H1 (cell line): ENCODE measurements at regions not wholly inside any gene's neighbourhood (a gene's known extent, or its start where the extent isn't known, plus 50 kb on each side); places are given as distances from the start of the nearest gene placed in this dataset.

ENCODE experiments used
- CTCF ChIA-PET: fragments of 300-600 bp; sonication (Branson Sonifier 250); formaldehyde crosslinking; loops from one replicate; lab custom pipeline; 2021; ENCODE audit not compliant: partially characterized antibody; lab: Charles Lee
- POLR2A ChIA-PET: fragments of 300-600 bp; sonication (Branson Sonifier 250); formaldehyde crosslinking; loops from one replicate; lab custom pipeline; 2021; ENCODE audit warnings: inconsistent platforms; ENCODE audit not compliant: partially characterized antibody; lab: Charles Lee
- DNase-seq, 2 experiments: peaks; one replicate each; pipeline versions ENCODE4 v3.0.0 to v3.0.0-alpha.2; 2010 to 2022; ENCODE audit warnings: low spot score in 2 of 2, low read depth in 1 of 2, mixed read lengths in 1 of 2
- FAIRE-seq: peaks from 2 replicates; lab custom pipeline; 2011; peaks lifted over from hg19 to GRCh38; lab: Jason Lieb, UNC
- H2AFZ ChIP-seq: 2 replicates; pipeline ENCODE4 v1.8.1; 2012; ENCODE audit warnings: low read length, inconsistent platforms
- H2AK5ac ChIP-seq: 2 replicates; pipeline ENCODE4 v1.6.1; 2013; ENCODE audit warnings: low read depth, low read length
- H2BK120ac ChIP-seq: replicated peaks from 2 replicates; pipeline ENCODE3; 2013; ENCODE audit warnings: low read depth, low read length, inconsistent platforms
- H2BK12ac ChIP-seq: 2 replicates; pipeline ENCODE4 v1.6.1; 2013; ENCODE audit warnings: low read depth, low read length
- H2BK15ac ChIP-seq: 2 replicates; pipeline ENCODE4 v1.6.1; 2013; ENCODE audit warnings: low read length
- H2BK20ac ChIP-seq: 2 replicates; pipeline ENCODE4 v1.6.1; 2013; ENCODE audit warnings: low read length
- H2BK5ac ChIP-seq: 2 replicates; pipeline ENCODE4 v1.6.1; 2013; ENCODE audit warnings: low read depth, low read length
- H3K14ac ChIP-seq: 2 replicates; pipeline ENCODE4 v1.6.1; 2013; ENCODE audit warnings: inconsistent platforms; ENCODE audit not compliant: insufficient read length
- H3K18ac ChIP-seq: 2 replicates; pipeline ENCODE4 v1.6.1; 2013; ENCODE audit warnings: low read length; ENCODE audit errors: extremely low read depth
- H3K23ac ChIP-seq: 2 replicates; pipeline ENCODE4 v1.6.1; 2013; ENCODE audit warnings: inconsistent platforms; ENCODE audit not compliant: insufficient read length
- H3K23me2 ChIP-seq: 2 replicates; pipeline ENCODE4 v1.6.1; 2013; ENCODE audit warnings: low read depth, low read length
- H3K27ac ChIP-seq: 2 replicates; pipeline ENCODE4 v1.6.1; 2011; ENCODE audit warnings: low read depth, low read length, inconsistent platforms
- H3K27me3 ChIP-seq, 4 experiments: replicated peaks in 1 of 4; 1 replicate in 1 of 4; 2 replicates in 3 of 4; pipeline versions ENCODE4 v1.6.1 to v1.8.1; 2011 to 2013; ENCODE audit warnings: low read length in 3 of 4, mild to moderate bottlenecking in 3 of 4, inconsistent platforms in 2 of 4, mixed read lengths in 2 of 4, moderate library complexity in 1 of 4; ENCODE audit not compliant: control insufficient read depth in 3 of 4, insufficient read depth in 3 of 4; ENCODE audit errors: extremely low read depth in 1 of 4
- H3K36me3 ChIP-seq, 4 experiments: 2 replicates each; pipeline versions ENCODE4 v1.6.1 to v1.8.1; 2011 to 2013; ENCODE audit warnings: mild to moderate bottlenecking in 4 of 4, low read length in 3 of 4, moderate library complexity in 2 of 4, control low read depth in 1 of 4, inconsistent platforms in 1 of 4; ENCODE audit not compliant: insufficient read depth in 4 of 4, control insufficient read depth in 2 of 4
- H3K4ac ChIP-seq: replicated peaks from 2 replicates; pipeline ENCODE3; 2013; ENCODE audit warnings: low read length, low read depth, mixed read lengths, inconsistent platforms; ENCODE audit not compliant: insufficient read length
- H3K4me1 ChIP-seq, 4 experiments: replicated peaks in 1 of 4; 1 replicate in 1 of 4; 2 replicates in 3 of 4; pipeline versions ENCODE4 v1.6.1 to v1.8.1; 2011 to 2013; ENCODE audit warnings: low read length in 3 of 4, inconsistent platforms in 2 of 4, mixed read lengths in 1 of 4; ENCODE audit not compliant: insufficient read depth in 4 of 4, control insufficient read depth in 3 of 4
- H3K4me2 ChIP-seq, 2 experiments: 2 replicates each; pipeline versions ENCODE4 v1.6.1 to v1.8.1; 2011 to 2013; ENCODE audit warnings: low read depth in 2 of 2, low read length in 2 of 2, control low read depth in 1 of 2, inconsistent platforms in 1 of 2, mild to moderate bottlenecking in 1 of 2; ENCODE audit not compliant: insufficient read depth in 1 of 2
- H3K4me3 ChIP-seq, 4 experiments: fragments of 200-600, 300-600 bp in 1 of 4; sonication (generic), shearing (Covaris generic), sonication (Bioruptor Twin) in 1 of 4; 2 replicates each; pipeline versions ENCODE4 v1.5.1 to v1.8.1; 2011 to 2016; ENCODE audit warnings: low read length in 4 of 4, low read depth in 3 of 4, control low read depth in 2 of 4, inconsistent platforms in 2 of 4, mild to moderate bottlenecking in 2 of 4, mixed read lengths in 1 of 4, moderate library complexity in 1 of 4; ENCODE audit not compliant: insufficient read depth in 2 of 4; ENCODE audit errors: extremely low read depth in 1 of 4
- H3K56ac ChIP-seq: replicated peaks from 2 replicates; pipeline ENCODE3; 2013; ENCODE audit warnings: low read depth, mild to moderate bottlenecking, mixed read lengths, low read length, inconsistent platforms; ENCODE audit not compliant: insufficient read length
- H3K79me1 ChIP-seq: 2 replicates; pipeline ENCODE4 v1.6.1; 2013; ENCODE audit warnings: low read depth, low read length, control low read depth
- H3K79me2 ChIP-seq, 2 experiments: 2 replicates each; pipeline versions ENCODE4 v1.6.1 to v1.8.1; 2012 to 2013; ENCODE audit warnings: low read length in 2 of 2, mild to moderate bottlenecking in 2 of 2, inconsistent platforms in 1 of 2; ENCODE audit not compliant: insufficient read depth in 2 of 2, control insufficient read depth in 1 of 2
- H3K9ac ChIP-seq, 4 experiments: replicated peaks in 1 of 4; 1 replicate in 1 of 4; 2 replicates in 3 of 4; pipeline versions ENCODE4 v1.6.1 to v1.8.1; 2011 to 2013; ENCODE audit warnings: low read depth in 3 of 4, low read length in 3 of 4, control low read depth in 2 of 4, mild to moderate bottlenecking in 2 of 4, moderate library complexity in 2 of 4, inconsistent platforms in 1 of 4; ENCODE audit errors: extremely low read depth in 1 of 4
- H3K9me3 ChIP-seq, 2 experiments: 2 replicates each; pipeline versions ENCODE4 v1.6.1 to v1.8.1; 2012 to 2013; ENCODE audit warnings: mild to moderate bottlenecking in 2 of 2, moderate library complexity in 2 of 2, control low read depth in 1 of 2, inconsistent platforms in 1 of 2, low read depth in 1 of 2, low read length in 1 of 2, mixed read lengths in 1 of 2; ENCODE audit not compliant: insufficient read depth in 2 of 2
- H4K20me1 ChIP-seq, 2 experiments: replicated peaks in 1 of 2; 2 replicates each; pipeline versions ENCODE3 to v1.8.1; 2011 to 2013; ENCODE audit warnings: inconsistent platforms in 2 of 2, low read length in 2 of 2, mild to moderate bottlenecking in 1 of 2; ENCODE audit not compliant: insufficient read depth in 2 of 2, control insufficient read depth in 1 of 2
- H4K5ac ChIP-seq: 2 replicates; pipeline ENCODE4 v1.6.1; 2013; ENCODE audit warnings: low read length, low read depth, mixed read lengths, inconsistent platforms; ENCODE audit not compliant: insufficient read length
- H4K8ac ChIP-seq: 2 replicates; pipeline ENCODE4 v1.8.0; 2013; ENCODE audit warnings: mild to moderate bottlenecking, moderate library complexity, low read length, inconsistent platforms; ENCODE audit not compliant: insufficient read depth; ENCODE audit errors: extremely low read depth
- H4K91ac ChIP-seq: replicated peaks from 2 replicates; pipeline ENCODE3; 2013; ENCODE audit warnings: low read length, mixed read lengths, inconsistent platforms; ENCODE audit not compliant: insufficient read length
- MAFK ChIP-seq: IDR thresholded peaks from 2 replicates; pipeline ENCODE4 v1.6.1; 2012; ENCODE audit warnings: low read depth, mild to moderate bottlenecking, improper control_type of control experiment, low read length
- MAX ChIP-seq: IDR thresholded peaks from 2 replicates; pipeline ENCODE4 v1.6.1; 2012; ENCODE audit warnings: inconsistent platforms
- WGBS, 2 experiments: shearing (Covaris generic) in 1 of 2; methylation state at CpG; one replicate each; pipeline versions ENCODE4 v1.1.6 to v1.1.7; 2013 to 2015; ENCODE audit warnings: low lambda C conversion rate in 2 of 2, mixed read lengths in 2 of 2, inconsistent platforms in 1 of 2, low coverage in 1 of 2, missing lambda C conversion rate in 1 of 2; ENCODE audit not compliant: insufficient replicate concordance in 2 of 2, insufficient coverage in 1 of 2, insufficient read length in 1 of 2; ENCODE audit errors: extremely low coverage in 1 of 2, missing lambda C conversion rate in 1 of 2; 5-methylcytosine and 5-hydroxymethylcytosine counted together

GRCh38 chr2:70035344-70035844, 51.9 kb upstream of the PCBP1 start:
- ChIA-PET POLR2A (interaction anchor here (0.6 to 1.2 kb wide), 3 partner anchors 14 to 264 kb away, joined by 3 to 4 read pairs (median 3); no protein-coding TSS in a partner anchor), CTCF (interaction anchor here (0.9 to 1.6 kb wide), 3 partner anchors 12 to 36 kb away, joined by 3 to 5 read pairs (median 4); no protein-coding TSS in a partner anchor)
- Histone ChIP-seq H3K9ac (no peak overlapping the region), H2BK12ac (no peak overlapping the region), H4K5ac (no peak overlapping the region), H2BK20ac (no peak overlapping the region), H3K14ac (no peak overlapping the region), H3K36me3 (0 out of 8 replicates have a peak, but pooled peaks cover 0 to 3% (median 2%) of the 10 kb centered on the region in 4 experiments), H3K18ac (no peak overlapping the region), H3K4me3 (no peak overlapping the region), H3K4ac (no peak overlapping the region), H3K4me1 (peaks cover 0 to 3% (median 0%) of the 10 kb centered on the region in 4 experiments; a peak in 3 of 7 replicates), H3K23me2 (no peaks in the 10 kb centered on the region; the same call in 1 of the 2 replicates), H3K79me1 (no peaks in the 10 kb centered on the region), H3K4me2 (no peak overlapping the region), H2BK5ac (no peak overlapping the region), H3K27me3 (no peaks in the 10 kb centered on the region), H2BK15ac (no peak overlapping the region), H4K91ac (no peak overlapping the region), H3K56ac (no peak overlapping the region), H3K27ac (no peak overlapping the region), H4K8ac (no peak overlapping the region), H2BK120ac (no peak overlapping the region), H3K79me2 (no peaks in the 10 kb centered on the region), H3K9me3 (no peaks in the 10 kb centered on the region), H4K20me1 (no peaks in the 10 kb centered on the region), H3K23ac (no peak overlapping the region), H2AK5ac (no peak overlapping the region), H2AFZ (no peak overlapping the region)
- FAIRE-seq, result no peak
- no peak for DNase-seq
- WGBS, 2 experiments, result 88% methylated on average over 1 of the region's 1 CpG; no CpG with 5 or more reads in 1 of the 2 experiments
- TF ChIP-seq MAFK (no peak), MAX (no peak)
